K562 (cell line): ENCODE measurements at regions not wholly inside any gene's neighbourhood (a gene's known extent, or its start where the extent isn't known, plus 50 kb on each side); places are given as distances from the start of the nearest gene placed in this dataset.

Experiments used
- ARNT ChIP-seq, 2 experiments: fragments of 450-650 bp; IDR thresholded peaks; 2 replicates each; pipeline ENCODE4 v1.6.1; 2016; ENCODE audit warnings: mild to moderate bottlenecking in 1 of 2
- EP300 ChIP-seq: IDR thresholded peaks from 2 replicates; pipeline ENCODE4 v1.6.1; 2012; ENCODE audit warnings: low read length, improper control_type of control experiment

GRCh38 chr6:9518431-9518830, 896.4 kb downstream of the TFAP2A start:
- TF ChIP-seq ARNT (IDR thresholded peaks at IDR 0.05) (no peak), EP300 (no peak)
